CD4-positive, alpha-beta T cell treated with Interleukin-10 for 1 hour (primary cell): ENCODE measurements at regions not wholly inside any gene's neighbourhood (a gene's known extent, or its start where the extent isn't known, plus 50 kb on each side); places are given as distances from the start of the nearest gene placed in this dataset.
"Not testable (repeated sequence)": the region's sequence is repeated elsewhere in the genome, so short reads cannot be mapped to it uniquely, and the experiment has no call there.

Experiments used
- DNase-seq: peaks from one replicate; pipeline ENCODE4 v3.0.0-alpha.2; 2020

DNA sequence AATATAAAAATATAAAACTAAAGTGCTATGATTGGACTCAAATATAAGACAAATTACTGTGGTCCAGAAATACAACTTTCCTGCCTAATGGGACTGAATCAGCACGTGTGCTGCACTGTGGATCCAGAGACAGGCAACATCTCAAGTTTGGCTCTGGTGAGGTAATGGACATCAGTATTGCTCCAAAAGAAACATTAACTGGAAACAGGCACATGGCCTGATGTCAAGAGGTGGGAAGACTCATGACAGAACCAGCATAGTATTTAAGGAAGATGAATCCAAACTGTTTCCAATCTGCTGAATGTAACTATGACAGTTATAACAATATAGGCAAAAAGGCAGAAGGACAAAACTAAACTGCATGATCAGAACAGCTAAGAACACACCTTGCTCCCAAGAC is 354.6 kb downstream of the FSIP2 start:
- no peak for DNase-seq

DNA sequence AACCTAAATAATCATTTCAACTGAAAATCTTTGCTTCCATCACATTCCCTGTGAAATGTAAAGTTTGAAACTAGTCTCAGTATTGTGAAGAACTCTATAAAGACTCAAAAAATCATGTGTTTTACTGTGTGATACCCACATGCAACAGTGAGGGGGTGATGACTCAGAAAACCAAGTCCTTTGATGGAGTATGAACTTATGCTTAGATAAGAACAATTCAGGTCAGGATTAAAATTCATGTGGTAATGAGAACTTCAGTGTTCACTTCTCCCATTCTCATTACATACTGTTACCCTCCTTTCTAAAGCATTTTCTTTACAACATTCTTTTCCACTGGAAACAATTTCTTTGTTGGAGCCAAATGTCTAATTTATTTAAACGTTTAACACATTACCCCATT is 360.2 kb downstream of the FSIP2 start:
- no peak for DNase-seq

DNA sequence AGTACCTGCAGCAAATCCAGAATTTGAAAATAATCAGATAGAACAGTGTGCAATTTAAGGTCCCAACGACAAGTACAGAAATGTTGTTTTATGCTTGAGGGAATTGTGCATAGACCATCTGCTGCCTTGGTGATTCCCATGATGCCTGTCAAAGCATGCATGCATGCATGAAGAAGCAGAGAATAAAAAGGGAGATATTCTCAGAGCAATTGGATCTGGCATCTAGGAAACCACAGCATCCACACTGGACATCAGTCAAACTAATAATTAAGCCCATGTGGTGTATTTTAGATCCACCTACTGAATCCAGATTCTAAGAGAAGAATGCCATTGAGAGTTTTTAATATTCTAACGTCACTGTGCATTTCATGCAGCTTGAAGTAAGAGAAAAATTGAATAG is 361.2 kb downstream of the FSIP2 start:
- DNase-seq = no peak

DNA sequence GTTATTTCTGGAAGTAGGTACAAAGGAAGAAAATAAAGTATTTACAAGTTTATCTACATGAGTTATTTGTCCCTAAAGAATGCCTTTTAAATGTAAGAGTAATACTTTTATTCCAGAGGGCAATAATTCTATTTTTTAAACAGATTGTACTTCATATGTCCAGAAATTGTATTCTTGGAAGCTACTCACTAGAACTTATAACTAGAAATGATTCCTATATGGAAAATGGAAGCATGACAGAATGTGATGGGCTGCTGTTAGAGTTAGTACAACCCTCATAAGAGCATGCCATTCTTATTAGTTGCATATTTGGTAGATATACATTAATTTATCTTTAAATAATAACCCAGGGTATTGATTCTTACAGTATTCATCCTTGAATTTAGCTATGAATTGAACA is 362.0 kb downstream of the FSIP2 start:
- no peak for DNase-seq

DNA sequence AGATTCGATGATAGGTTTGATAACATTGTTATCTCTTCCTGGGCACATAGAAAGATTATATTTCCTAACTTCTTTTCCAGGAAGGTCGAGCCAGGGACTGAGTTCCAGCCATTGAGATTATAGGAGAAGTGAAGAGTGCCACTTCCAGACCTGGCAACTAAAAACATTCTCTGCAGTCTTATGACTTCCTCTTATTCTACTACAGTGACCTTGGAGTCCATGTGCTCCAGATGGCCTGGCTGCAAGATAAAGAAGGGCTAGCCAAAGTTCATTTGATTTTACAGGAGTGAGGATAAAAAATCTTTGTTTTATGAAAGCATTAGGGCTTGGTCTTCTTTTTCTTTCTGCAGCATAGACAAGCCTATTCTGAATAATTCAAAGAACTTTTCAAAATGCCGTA is 363.0 kb downstream of the FSIP2 start:
- DNase-seq = no peak

DNA sequence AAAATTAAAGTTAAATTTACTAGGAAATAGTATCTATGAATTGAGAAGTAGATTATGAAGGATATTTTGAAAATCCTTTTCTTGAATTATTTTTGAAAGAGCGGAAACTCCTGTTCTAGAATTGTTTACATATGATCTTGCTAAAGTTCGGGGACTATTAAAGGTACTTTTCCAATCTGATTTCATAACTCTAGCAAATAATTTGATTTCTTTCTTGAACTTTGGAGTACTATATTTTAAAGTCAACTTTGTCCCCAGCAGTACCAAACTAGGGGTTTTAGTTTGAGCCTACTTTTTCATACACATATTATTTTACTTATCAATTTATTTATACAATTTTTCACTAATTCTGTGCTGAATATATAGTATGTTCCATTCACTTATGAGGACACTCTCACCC is 364.7 kb downstream of the FSIP2 start:
- DNase-seq = no peak

DNA sequence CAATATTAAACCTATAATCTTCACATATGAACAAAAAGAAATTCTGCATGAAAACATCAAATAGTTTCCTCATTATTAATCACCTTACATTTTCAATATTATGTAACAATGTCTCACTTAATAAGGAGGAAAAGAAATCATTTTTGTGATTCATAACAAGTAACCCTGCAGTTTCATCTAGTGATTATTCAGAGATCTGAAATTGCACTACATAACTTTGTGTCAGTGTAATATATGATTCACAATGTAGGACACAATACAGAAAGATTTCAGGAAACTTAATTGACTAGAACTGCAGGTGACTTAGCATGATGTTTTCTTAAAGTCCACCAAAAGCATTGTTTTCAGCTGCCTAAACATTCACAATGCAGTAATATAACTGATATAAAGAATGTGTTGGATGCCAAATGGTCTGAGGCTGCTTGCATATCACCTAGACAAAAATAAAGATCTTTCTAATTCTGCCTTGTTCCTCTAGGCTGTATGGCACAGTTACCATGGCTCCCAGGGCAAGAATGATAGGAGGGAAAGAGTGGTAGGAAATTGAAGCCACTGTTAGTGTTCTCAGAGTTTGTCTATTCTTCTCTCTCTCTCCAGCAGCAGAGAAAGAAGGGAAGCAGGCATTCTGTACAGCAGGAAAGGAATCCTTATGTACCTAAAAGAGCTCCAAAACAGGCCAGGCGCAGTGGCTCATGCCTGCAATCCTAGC is 366.6 kb downstream of the FSIP2 start:
- DNase-seq = no peak

DNA sequence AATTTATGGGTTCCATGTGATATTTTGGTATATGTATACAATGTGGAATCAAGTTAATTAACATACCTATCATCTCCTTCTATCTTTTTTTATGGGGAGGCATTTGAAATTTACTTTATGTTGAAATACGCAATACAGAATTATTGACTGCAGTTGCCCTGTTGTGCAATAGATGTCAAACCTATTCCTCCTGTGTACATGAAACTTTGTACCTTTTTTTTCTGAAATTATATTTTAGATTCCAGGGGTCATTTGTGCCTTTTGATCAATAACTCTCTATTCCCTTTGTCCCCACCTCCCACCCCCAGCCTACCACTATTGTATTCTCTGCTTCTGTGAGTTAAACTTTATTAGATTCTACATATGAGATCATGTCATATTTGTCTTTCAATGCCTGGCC is 369.9 kb downstream of the FSIP2 start:
- DNase-seq = no peak

DNA sequence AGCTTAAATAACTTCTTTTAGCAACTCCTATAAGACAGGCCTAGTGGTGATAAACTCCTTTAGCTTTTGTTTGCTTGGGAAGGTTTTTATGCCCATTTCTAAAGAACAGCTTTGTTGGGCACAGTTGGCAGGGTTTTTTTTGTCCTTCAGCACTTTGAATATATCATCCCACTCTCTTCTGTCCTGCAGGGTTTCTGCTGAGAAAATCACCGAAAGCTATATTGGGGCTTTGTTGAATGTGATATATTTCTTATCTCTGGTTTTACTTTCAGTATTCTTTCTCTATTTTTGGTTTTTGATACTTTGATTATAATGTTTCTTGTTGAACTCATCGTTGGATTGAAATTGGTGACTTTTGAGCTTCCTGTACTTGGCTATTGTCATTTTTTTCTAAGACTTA is 372.8 kb upstream of the ZC3H15 start:
- no peak for DNase-seq

DNA sequence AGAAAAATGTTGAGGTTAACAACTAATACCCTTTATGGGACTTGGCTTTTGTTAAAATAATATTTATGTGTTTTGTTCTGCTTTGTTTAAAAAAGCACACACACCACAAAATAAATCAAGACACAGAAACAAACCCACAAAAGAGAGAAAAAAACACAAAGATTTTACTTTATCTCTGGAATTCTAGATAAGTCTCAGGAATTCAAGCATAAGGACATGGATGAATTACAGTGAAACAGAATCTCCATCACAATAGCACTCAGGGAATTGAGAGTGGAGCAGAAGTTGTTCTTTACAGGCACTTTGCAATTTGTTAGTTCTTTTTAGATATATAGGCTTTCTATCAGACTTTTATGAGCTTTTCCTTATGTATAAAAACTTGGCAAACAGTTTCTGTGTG is 360.9 kb upstream of the ZC3H15 start:
- DNase-seq = no peak

DNA sequence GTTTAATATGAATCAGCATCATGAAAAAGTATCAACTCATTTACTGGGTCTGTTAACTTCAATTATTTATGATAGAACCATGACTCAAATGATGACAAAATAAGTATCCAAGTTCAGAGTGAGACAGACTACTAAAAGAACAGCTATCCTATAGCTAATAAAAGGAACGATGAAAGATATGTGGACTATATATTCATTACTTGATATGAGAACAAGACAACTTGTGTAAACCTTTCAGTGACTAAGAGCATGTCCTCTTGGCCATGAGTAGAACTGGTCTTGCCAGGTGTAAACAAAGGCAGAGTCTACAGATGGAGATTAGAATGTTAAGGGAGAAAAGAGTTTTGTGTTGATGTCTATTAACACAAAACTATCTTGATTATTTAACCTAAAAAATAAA is 360.4 kb upstream of the ZC3H15 start:
- DNase-seq = no peak

DNA sequence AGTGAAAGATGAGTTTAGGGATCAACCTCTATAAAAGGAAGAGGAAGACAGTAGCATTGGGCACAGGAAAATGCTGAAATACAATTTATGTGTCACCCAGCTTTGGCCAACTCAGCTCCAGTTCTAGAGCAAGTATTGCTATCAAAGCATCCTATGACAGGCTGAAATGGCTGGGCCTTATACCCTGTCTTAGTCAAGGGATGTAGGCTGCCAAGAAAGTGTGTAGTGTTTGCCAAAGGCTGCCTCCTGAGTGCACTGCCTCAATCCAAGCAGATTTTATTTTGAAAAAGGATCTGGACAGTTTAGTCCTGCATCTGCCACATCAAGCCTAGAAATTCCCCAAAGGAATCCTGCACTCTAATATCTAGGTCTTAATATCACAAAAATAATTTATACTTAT is 359.9 kb upstream of the ZC3H15 start:
- DNase-seq = no peak

DNA sequence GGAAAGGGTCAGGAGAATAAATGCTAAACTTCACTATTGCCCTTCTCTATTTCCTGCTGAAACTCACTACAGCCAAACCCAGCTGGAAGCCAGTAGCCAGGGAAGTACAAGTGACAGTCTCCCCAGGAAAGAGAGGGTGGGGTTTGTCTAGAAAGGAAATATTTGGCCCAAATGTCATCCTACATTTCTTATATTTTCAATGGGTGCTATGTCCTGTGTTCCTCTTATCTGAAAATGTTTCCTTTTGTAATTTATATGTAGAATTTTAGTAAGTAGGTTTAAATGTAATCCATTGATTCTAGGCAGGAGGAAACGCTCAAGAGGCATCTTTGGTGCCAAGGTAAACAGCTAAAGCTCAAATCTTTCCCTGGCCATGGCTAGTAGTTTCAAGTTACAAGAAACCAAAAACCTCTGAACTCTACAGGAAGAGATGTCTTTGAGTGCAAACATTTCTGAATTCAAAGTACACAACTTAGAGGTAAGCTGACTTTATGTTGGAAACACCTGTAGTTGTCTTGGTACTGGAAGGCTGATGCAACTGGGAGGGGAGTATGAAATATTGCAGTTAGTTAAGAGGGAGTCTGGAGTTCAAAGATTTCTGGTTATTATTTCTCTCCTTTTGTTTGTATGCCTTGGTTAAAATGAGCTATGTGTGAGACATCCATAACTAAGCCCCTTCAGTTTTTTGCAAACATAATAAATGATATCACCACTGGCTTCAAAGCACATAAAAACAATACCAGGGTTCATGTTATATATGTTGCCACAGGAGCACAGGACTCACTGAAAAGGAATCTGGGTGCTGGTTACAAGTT is 356.1 kb upstream of the ZC3H15 start:
- no peak for DNase-seq

DNA sequence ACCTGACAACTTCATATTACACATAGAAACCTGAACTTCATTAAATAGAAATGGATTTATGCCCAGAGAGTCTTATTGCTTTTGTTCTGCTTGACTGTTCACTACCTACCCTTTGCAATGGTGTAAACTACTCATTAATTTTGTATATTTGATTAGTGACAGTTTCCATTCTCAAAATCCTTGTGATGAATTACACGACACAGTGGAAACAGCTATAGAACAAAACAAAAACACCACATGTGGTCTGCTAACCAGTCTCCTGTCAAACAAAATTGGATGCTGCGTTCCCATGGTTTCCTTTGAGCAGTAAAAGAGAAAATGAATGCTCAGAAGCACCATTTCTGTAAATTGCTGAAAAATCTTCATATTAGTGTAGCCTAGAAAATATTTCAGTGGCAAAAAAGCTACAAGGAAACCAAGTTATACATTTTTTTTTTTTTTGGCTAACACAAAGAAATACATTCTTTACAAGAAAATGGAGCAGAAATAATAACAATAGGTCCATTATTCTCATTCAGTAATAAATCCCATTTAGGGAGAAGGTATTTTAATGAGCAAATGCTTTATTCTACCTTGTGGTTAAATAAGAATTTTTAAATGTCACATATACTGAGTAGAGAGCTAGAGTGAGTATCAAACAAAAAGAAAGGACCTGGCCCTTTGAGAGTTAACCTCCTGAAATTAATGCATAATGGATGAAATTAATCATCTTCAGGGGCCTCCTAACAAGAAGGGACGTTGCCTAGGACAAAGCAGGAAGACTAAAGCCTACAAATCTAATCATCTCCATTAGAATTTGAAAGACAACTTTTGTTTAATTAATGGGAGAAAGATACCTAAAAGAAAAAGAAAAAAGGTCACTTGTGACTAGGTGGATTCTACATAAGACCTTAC is 355.1 kb upstream of the ZC3H15 start:
- DNase-seq = no peak

DNA sequence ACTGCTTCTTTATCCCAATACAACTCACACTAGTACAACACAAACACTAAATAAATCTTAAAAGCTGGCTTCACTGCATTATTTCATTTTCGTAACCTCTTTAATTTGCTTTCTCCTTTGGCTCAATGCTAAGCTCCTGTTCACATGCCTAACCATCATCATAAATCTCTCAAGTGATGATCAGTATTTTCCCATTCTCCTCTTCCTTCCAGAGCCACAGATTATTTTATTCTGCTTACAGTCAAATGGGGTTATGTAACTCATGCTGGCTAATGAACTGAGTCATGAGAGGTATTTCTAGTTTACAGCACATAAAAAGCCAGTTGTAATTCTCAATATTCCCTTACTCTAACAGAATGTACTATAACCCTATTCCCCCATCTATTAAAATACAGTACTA is 350.4 kb upstream of the ZC3H15 start:
- DNase-seq = no peak

DNA sequence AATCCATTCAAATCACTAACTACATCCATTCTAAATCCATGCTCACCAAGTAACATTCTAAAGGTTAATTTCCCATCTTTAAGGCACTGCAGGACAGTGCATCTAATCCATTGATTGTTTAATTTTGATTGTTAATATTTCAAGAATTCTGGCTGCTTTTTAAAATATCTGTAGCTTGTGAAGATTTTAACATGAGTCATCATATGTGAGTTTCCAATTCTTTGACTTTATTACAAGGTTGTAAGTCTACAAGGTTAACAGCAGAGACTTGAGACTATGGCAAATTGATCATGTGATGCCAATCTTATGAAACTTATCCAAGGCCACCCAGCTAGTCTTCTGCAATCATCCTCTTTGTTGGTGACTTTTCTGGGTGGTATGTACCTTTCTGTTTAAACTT is 349.2 kb upstream of the ZC3H15 start:
- DNase-seq = no peak

DNA sequence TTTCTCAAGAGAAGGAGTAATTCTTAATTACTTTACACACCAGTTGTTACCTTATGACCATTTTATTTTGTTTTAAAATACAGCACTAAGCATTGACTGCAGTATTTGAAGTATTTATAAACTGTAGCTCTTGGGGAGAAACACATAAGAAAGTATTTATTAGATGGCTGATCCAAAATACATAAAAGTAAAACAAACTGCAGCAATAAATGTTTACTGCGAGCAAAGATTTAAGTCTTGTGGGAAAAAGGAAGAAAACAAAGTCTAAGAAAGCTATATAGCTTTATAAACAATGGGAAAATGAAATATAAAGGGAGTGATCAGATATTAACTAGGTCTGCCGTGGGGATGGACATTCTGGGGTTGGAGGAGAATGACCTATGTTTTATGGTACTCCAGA is 347.2 kb upstream of the ZC3H15 start:
- no peak for DNase-seq

DNA sequence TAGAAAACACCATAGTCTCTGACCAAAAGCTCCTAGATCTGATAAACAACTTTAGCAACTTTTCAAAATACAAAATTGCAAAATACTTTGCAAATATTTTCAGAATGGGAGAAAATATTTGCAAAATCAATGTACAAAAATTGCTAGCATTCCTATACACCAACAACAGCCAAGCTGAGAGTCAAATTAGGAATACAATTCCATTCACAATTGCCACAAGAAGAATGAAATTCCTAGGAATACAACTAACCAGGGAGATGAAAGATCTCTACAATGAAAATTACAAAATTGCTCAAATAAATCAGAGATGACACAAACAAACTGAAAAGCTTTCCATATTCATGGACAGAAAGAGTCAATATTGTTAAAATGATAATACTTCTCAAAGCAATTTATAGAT is 327.0 kb upstream of the ZC3H15 start:
- no peak for DNase-seq

DNA sequence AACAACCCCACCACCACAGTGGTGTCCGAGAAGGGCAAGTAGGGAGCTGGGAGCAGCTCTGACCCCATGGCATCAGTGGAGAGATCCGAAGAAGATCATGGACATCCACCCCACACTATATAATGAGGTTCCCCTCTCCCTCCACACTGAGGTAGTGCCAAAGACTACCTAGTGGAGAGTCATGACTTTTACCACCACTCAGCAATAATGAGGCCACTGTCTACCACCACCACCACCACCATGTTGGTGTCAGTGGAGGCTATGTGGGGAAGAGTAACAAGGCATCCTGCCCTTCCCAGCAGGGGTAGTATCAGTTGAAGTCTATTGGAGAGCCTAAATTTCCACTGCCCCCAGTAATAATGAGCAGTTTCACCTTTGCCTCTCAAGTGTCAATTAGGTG is 321.7 kb upstream of the ZC3H15 start:
- DNase-seq = no peak

DNA sequence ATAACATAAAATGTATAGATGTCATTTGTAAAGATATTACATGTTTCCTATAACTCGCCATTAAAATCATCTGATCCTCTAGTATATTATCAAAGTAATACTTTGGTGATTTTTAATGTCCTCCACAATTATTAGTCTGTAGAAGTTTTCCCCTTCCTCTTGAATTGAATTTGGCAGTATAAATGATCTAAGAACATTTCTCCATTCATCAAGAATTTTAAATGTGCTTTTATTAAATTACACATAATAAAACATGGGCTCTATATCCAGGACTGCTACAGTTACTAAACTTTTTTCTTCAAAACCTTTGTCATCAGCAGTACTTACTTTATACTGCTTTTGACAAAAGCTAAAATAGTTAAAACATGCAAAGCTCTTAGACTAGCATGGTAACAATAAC is 315.4 kb upstream of the ZC3H15 start:
- DNase-seq = no peak

DNA sequence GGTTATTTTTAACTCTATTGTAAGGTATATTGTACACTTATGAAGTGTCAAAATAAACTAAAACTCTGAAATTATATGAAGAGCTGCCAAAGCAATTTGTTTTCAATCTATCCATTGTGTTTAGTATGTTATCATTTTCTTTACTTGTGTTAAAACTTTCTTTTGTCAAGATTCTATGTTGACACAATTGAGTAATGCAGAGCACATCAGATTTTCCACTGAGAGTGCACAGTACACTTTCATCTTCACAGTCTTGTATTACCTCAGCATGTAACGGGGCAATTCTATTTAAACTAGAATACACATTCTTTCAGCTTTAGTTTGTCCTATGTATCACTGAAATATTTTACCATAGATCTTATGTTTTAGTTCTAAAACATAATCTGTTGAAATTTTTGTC is 304.4 kb upstream of the ZC3H15 start:
- DNase-seq = no peak

DNA sequence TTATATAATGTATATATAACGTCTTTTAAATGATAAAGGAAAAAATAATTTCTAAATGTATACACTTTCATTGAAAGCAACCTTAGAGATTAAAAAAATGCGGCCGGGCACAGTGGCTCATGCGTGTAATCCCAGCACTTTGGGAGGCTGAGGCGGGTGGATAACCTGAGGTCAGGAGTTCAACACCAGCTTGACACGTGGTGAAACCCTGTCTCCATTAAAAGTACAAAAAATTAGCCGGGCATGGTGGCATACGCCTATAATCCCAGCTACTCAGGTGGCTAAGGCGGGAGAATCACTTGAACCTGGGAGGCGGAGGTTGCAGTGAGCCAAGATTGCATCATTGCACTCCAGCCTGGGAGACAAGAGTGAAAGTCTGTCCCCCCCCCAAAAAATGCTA is 303.7 kb upstream of the ZC3H15 start:
- not testable (repeated sequence) for DNase-seq

DNA sequence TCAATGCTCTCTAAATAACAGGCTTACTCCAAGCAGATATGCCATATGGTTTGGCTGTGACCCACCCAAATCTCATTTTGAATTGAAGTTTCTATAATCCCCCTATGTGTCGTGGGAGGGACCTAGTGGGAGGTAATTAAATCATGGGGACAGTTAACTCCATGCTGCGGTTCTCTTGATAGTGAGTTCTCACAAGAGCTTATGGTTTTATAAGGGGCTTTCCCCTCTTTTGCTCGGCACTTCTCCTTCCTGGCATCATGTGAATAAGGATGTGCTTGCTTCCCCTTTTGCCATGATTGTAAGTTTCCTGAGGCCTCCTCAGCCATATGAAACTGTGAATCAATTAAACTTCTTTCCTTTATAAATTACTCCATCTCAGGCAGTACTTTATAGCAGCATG is 302.7 kb upstream of the ZC3H15 start:
- DNase-seq = no peak

DNA sequence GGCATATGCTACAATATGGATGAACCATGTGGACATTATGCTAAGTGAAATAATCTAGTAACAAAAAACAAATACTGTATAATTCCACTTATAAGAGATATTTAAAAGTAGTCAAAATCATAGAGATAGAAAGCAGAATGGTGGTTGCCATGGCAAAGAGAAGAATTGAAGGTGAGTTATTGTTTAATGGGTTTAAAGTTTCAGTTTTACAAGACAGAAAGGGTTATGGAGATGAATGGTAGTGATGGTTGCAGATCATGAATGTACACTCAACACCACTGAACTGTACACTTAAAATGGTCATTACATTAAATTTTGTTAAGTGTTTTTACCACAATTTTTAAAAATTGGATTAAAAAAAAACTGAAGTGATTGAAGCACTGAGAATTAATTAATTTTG is 298.2 kb upstream of the ZC3H15 start:
- no peak for DNase-seq
